CD4-positive, alpha-beta T cell (primary cell): ENCODE measurements at regions not wholly inside any gene's neighbourhood (a gene's known extent, or its start where the extent isn't known, plus 50 kb on each side); places are given as distances from the start of the nearest gene placed in this dataset.
A peak's percentile ranks its signal among the peaks of the same experiment; 100 is the strongest.

Experiments used
- ATAC-seq: fragments of 200-7000 bp; cut with Tn5 transposase; one replicate; pipeline ENCODE4 v1.10.0; 2022; ENCODE audit warnings: mild to moderate bottlenecking; ENCODE audit not compliant: poor library complexity
- CTCF ChIA-PET: fragments of 350-600 bp; sonication (Branson Sonifier 250); formaldehyde crosslinking; loops from one replicate; lab custom pipeline; 2021; ENCODE audit warnings: antibody characterized with exemption, inconsistent platforms; lab: Charles Lee
- POLR2A ChIA-PET: fragments of 350-600 bp; sonication (Branson Sonifier 250); formaldehyde crosslinking; loops from one replicate; lab custom pipeline; 2021; ENCODE audit warnings: antibody characterized with exemption, inconsistent platforms; lab: Charles Lee
- DNase-seq, 14 experiments: peaks; one replicate each; pipeline ENCODE4 v3.0.0-alpha.2; 2013 to 2020; ENCODE audit warnings: mixed read lengths in 2 of 14
- H3K27ac ChIP-seq, 2 donors: one replicate each; pipeline versions ENCODE4 v1.5.1 to v1.7.0; 2013; ENCODE audit warnings: low read length in 2 of 2, low read depth in 1 of 2, mild to moderate bottlenecking in 1 of 2
- H3K27me3 ChIP-seq, 2 experiments: 1 replicate in 1 of 2; 2 replicates in 1 of 2; pipeline versions ENCODE4 v1.6.1 to v1.7.0; 2013; ENCODE audit warnings: low read length in 2 of 2, control low read depth in 1 of 2, mild to moderate bottlenecking in 1 of 2, moderate library complexity in 1 of 2; ENCODE audit not compliant: insufficient read depth in 2 of 2, control insufficient read depth in 1 of 2
- H3K36me3 ChIP-seq: one replicate; pipeline ENCODE4 v1.6.1; 2013; ENCODE audit warnings: low read length, control low read depth; ENCODE audit not compliant: insufficient read depth
- H3K4me1 ChIP-seq: one replicate; pipeline ENCODE4 v1.6.1; 2013; ENCODE audit warnings: low read length, control low read depth; ENCODE audit not compliant: insufficient read depth
- H3K4me3 ChIP-seq: one replicate; pipeline ENCODE4 v1.5.1; 2013; ENCODE audit warnings: mild to moderate bottlenecking, low read length, moderate library complexity
- H3K9me3 ChIP-seq, 2 experiments: 1 replicate in 1 of 2; 2 replicates in 1 of 2; pipeline versions ENCODE4 v1.6.1 to v1.7.0; 2013; ENCODE audit warnings: low read length in 2 of 2, mild to moderate bottlenecking in 2 of 2, control low read depth in 1 of 2, moderate library complexity in 1 of 2; ENCODE audit not compliant: control insufficient read depth in 1 of 2, insufficient read depth in 1 of 2
- H3K27ac Mint-ChIP-seq: one replicate; pipeline ENCODE4 v1.8.0; 2020; ENCODE audit warnings: mixed read lengths
- H3K27me3 Mint-ChIP-seq: one replicate; pipeline ENCODE4 v1.8.0; 2021; ENCODE audit warnings: mixed read lengths
- H3K36me3 Mint-ChIP-seq: one replicate; pipeline ENCODE4 v1.8.0; 2021; ENCODE audit warnings: low read depth, mixed read lengths
- H3K4me1 Mint-ChIP-seq: one replicate; pipeline ENCODE4 v1.8.0; 2021; ENCODE audit warnings: low read depth, mixed read lengths
- H3K4me3 Mint-ChIP-seq: one replicate; pipeline ENCODE4 v1.8.0; 2020; ENCODE audit warnings: mild to moderate bottlenecking, mixed read lengths
- H3K9me3 Mint-ChIP-seq: one replicate; pipeline ENCODE4 v1.8.0; 2020; ENCODE audit warnings: mixed read lengths
- CTCF ChIP-seq: fragments of 200-600 bp; IDR thresholded peaks from one replicate; pipeline ENCODE4 v1.8.0; 2022; ENCODE audit warnings: antibody characterized with exemption, mild to moderate bottlenecking
- intact Hi-C, 2 experiments: fragments of 100-400 bp; cut with DNase I in 1 of 2; cut with micrococcal nuclease in 1 of 2; formaldehyde crosslinking; loops; one replicate each; pipeline versions ENCODE4 v1.15.1 to v1.9.0; 2023 to 2025; cut with DNase I, micrococcal nuclease

- H3K9me3 Mint-ChIP-seq = no peaks in the 10 kb centered on the region
- no peaks in the 10 kb centered on the region for H3K9me3 ChIP-seq
- H3K36me3 ChIP-seq = no peaks in the 10 kb centered on the region
- intact Hi-C loops = loop anchor here (2.0 kb wide), 4 partner anchors 227 to 947 kb away; no protein-coding TSS in a partner anchor
- ATAC-seq (peak; percentile 48), DNase-seq (peak in 9 of 14 experiments; percentile 4 to 69 (median 20))
- peak; percentile 79 for TF ChIP-seq CTCF
- H3K36me3 Mint-ChIP-seq = no peaks in the 10 kb centered on the region
- no peak overlapping the region for H3K27ac Mint-ChIP-seq
- H3K4me3 Mint-ChIP-seq = no peak overlapping the region
- H3K4me3 ChIP-seq = no peak overlapping the region
- H3K4me1 Mint-ChIP-seq = no peaks in the 10 kb centered on the region
- H3K27ac ChIP-seq = no peak overlapping the region
- H3K27me3 ChIP-seq = no peaks in the 10 kb centered on the region
- ChIA-PET POLR2A (no interaction called here), CTCF (interaction anchor here (0.7 to 1.4 kb wide), 2 partner anchors 344 to 947 kb away, joined by 3 to 4 read pairs; no protein-coding TSS in a partner anchor)
- peaks cover 1% of the 10 kb centered on the region for H3K27me3 Mint-ChIP-seq
- no peaks in the 10 kb centered on the region for H3K4me1 ChIP-seq
Observed at GRCh38 chr5:128905568-128906110, 59.6 kb upstream of the SLC27A6 start.

- H3K4me1 ChIP-seq = no peaks in the 10 kb centered on the region
- intact Hi-C loops = no loop called here
- Mint-ChIP-seq H3K27me3 (peaks cover 14% of the 10 kb centered on the region), H3K4me3 (no peak overlapping the region), H3K4me1 (no peaks in the 10 kb centered on the region), H3K27ac (no peak overlapping the region), H3K9me3 (no peaks in the 10 kb centered on the region), H3K36me3 (no peaks in the 10 kb centered on the region)
- H3K4me3 ChIP-seq = no peak overlapping the region
- H3K9me3 ChIP-seq = no peaks in the 10 kb centered on the region
- H3K27ac ChIP-seq = no peak overlapping the region
- DNase-seq (no peak), ATAC-seq (no peak)
- no peaks in the 10 kb centered on the region for H3K36me3 ChIP-seq
- no peaks in the 10 kb centered on the region for H3K27me3 ChIP-seq
- TF ChIP-seq CTCF = no peak
- CTCF ChIA-PET = no interaction called here
- POLR2A ChIA-PET = no interaction called here
Observed at GRCh38 chr5:128913551-128913950, 51.7 kb upstream of the SLC27A6 start.
